Prostate gland (tissue), 2 donors: ENCODE measurements at regions not wholly inside any gene's neighbourhood (a gene's known extent, or its start where the extent isn't known, plus 50 kb on each side); places are given as distances from the start of the nearest gene placed in this dataset.
"Not testable (repeated sequence)": the region's sequence is repeated elsewhere in the genome, so short reads cannot be mapped to it uniquely, and the experiment has no call there.

ENCODE experiments used
- DNase-seq: peaks from one replicate; pipeline ENCODE4 v3.0.0-alpha.2; 2019; ENCODE audit warnings: low spot score
- H3K27ac ChIP-seq, 2 donors: fragments of 200-600 bp; sonication (generic); 2 replicates each; pipeline ENCODE4 v1.5.1; 2017 to 2019
- H3K27me3 ChIP-seq: fragments of 200-600 bp; sonication (generic); replicated peaks from 2 replicates; pipeline ENCODE4 v1.5.1; 2019; ENCODE audit not compliant: insufficient read depth
- H3K36me3 ChIP-seq, 2 donors: fragments of 200-600 bp; sonication (generic); 1 replicate in 1 of 2; 2 replicates in 1 of 2; pipeline versions ENCODE4 v1.5.1 to v1.8.1; 2017 to 2019
- H3K4me1 ChIP-seq: fragments of 200-600 bp; sonication (generic); replicated peaks from 2 replicates; pipeline ENCODE4 v1.5.1; 2019
- H3K4me3 ChIP-seq, 2 donors: fragments of 200-600 bp; sonication (generic); 2 replicates each; pipeline ENCODE4 v1.5.1; 2017 to 2019
- H3K9me3 ChIP-seq: fragments of 200-600 bp; sonication (generic); 2 replicates; pipeline ENCODE4 v1.5.1; 2017
- CTCF ChIP-seq, 4 experiments: fragments of 200-600 bp in 2 of 4; fragments of 450-650 bp in 2 of 4; sonication (generic) in 2 of 4; IDR thresholded peaks; 1 replicate in 3 of 4; 2 replicates in 1 of 4; pipeline ENCODE4 v1.5.1; 2016 to 2019; ENCODE audit warnings: antibody characterized with exemption in 4 of 4, mild to moderate bottlenecking in 2 of 4, moderate library complexity in 2 of 4
- POLR2A ChIP-seq: fragments of 450-650 bp; IDR thresholded peaks from one replicate; pipeline ENCODE4 v1.6.1; 2016; ENCODE audit warnings: antibody characterized with exemption, mild to moderate bottlenecking
- POLR2AphosphoS5 ChIP-seq: sonication (generic); formaldehyde crosslinking; IDR thresholded peaks from one replicate; pipeline ENCODE4 v1.6.1; 2017; ENCODE audit warnings: antibody characterized with exemption
- WGBS: methylation state at CpG from one replicate; pipeline ENCODE4 v1.1.5; 2018; 5-methylcytosine and 5-hydroxymethylcytosine counted together
- intact Hi-C: fragments of 100-400 bp; cut with DNase I; formaldehyde crosslinking; loops from one replicate; pipeline ENCODE4 v1.14.2; 2022

GRCh38 chr1:118294875-118295642 is 110.0 kb upstream of the SPAG17 start:
- Histone ChIP-seq H3K4me1 (no peaks in the 10 kb centered on the region), H3K4me3 (no peak overlapping the region), H3K27ac (no peak overlapping the region), H3K36me3 (no peaks in the 10 kb centered on the region), H3K27me3 (no peaks in the 10 kb centered on the region), H3K9me3 (no peaks in the 10 kb centered on the region)
- intact Hi-C loops: no loop called here
- WGBS: 51% methylated on average over 6 of the region's 6 CpGs
- DNase-seq: no peak
- TF ChIP-seq POLR2AphosphoS5 (no peak), POLR2A (no peak), CTCF (IDR thresholded peaks at IDR 0.05) (no peak)

- no peaks in the 10 kb centered on the region for H3K9me3 ChIP-seq
- no peaks in the 10 kb centered on the region for H3K27me3 ChIP-seq
- H3K27ac ChIP-seq: no peak overlapping the region
- no peaks in the 10 kb centered on the region for H3K36me3 ChIP-seq
- no peak overlapping the region for H3K4me3 ChIP-seq
- TF ChIP-seq POLR2A: no peak
- no peak for TF ChIP-seq CTCF (IDR thresholded peaks at IDR 0.05)
- TF ChIP-seq POLR2AphosphoS5: no peak
- 57% methylated on average over 6 of the region's 6 CpGs for WGBS
- no peak for DNase-seq
- H3K4me1 ChIP-seq: no peaks in the 10 kb centered on the region
- intact Hi-C loops: no loop called here
These were observed 106.6 kb upstream of the SPAG17 start for GRCh38 chr1:118291661-118292060.

- TF ChIP-seq CTCF (IDR thresholded peaks at IDR 0.05) (no peak), POLR2A (no peak), POLR2AphosphoS5 (no peak)
- intact Hi-C loops: no loop called here
- H3K36me3 ChIP-seq: no peaks in the 10 kb centered on the region
- H3K9me3 ChIP-seq: no peaks in the 10 kb centered on the region
- H3K27ac ChIP-seq: no peak overlapping the region
- H3K27me3 ChIP-seq: no peaks in the 10 kb centered on the region
- DNase-seq: no peak
- 67% methylated on average over 6 of the region's 6 CpGs for WGBS
- no peaks in the 10 kb centered on the region for H3K4me1 ChIP-seq
- no peak overlapping the region for H3K4me3 ChIP-seq
These were observed 105.5 kb upstream of the SPAG17 start for GRCh38 chr1:118290571-118290970.

- no peaks in the 10 kb centered on the region for H3K36me3 ChIP-seq
- no peaks in the 10 kb centered on the region for H3K27me3 ChIP-seq
- H3K4me1 ChIP-seq: no peaks in the 10 kb centered on the region
- 78% methylated on average over 4 of the region's 4 CpGs for WGBS
- intact Hi-C loops: no loop called here
- no peak for TF ChIP-seq CTCF (IDR thresholded peaks at IDR 0.05)
- no peak for TF ChIP-seq POLR2A
- no peak for TF ChIP-seq POLR2AphosphoS5
- no peak overlapping the region for H3K27ac ChIP-seq
- no peak for DNase-seq
- H3K9me3 ChIP-seq: no peaks in the 10 kb centered on the region
- H3K4me3 ChIP-seq: no peak overlapping the region
These were observed 105.0 kb upstream of the SPAG17 start for GRCh38 chr1:118290046-118290445.

- H3K36me3 ChIP-seq, H3K4me1 ChIP-seq, H3K27me3 ChIP-seq, H3K4me3 ChIP-seq, H3K9me3 ChIP-seq, H3K27ac ChIP-seq, intact Hi-C loops, DNase-seq: not testable (repeated sequence)
- WGBS: 81% methylated on average over 10 of the region's 10 CpGs
These were observed 95.6 kb upstream of the SPAG17 start for GRCh38 chr1:118280656-118281055.
